Prostate gland (tissue), 2 donors: ENCODE measurements at regions not wholly inside any gene's neighbourhood (a gene's known extent, or its start where the extent isn't known, plus 50 kb on each side); places are given as distances from the start of the nearest gene placed in this dataset.

Source experiments
- DNase-seq: peaks from one replicate; pipeline ENCODE4 v3.0.0-alpha.2; 2019; ENCODE audit warnings: low spot score
- H3K27ac ChIP-seq, 2 donors: fragments of 200-600 bp; sonication (generic); 2 replicates each; pipeline ENCODE4 v1.5.1; 2017 to 2019
- H3K27me3 ChIP-seq: fragments of 200-600 bp; sonication (generic); replicated peaks from 2 replicates; pipeline ENCODE4 v1.5.1; 2019; ENCODE audit not compliant: insufficient read depth
- H3K36me3 ChIP-seq, 2 donors: fragments of 200-600 bp; sonication (generic); 1 replicate in 1 of 2; 2 replicates in 1 of 2; pipeline versions ENCODE4 v1.5.1 to v1.8.1; 2017 to 2019
- H3K4me1 ChIP-seq: fragments of 200-600 bp; sonication (generic); replicated peaks from 2 replicates; pipeline ENCODE4 v1.5.1; 2019
- H3K4me3 ChIP-seq, 2 donors: fragments of 200-600 bp; sonication (generic); 2 replicates each; pipeline ENCODE4 v1.5.1; 2017 to 2019
- H3K9me3 ChIP-seq: fragments of 200-600 bp; sonication (generic); 2 replicates; pipeline ENCODE4 v1.5.1; 2017
- POLR2A ChIP-seq: fragments of 450-650 bp; IDR thresholded peaks from one replicate; pipeline ENCODE4 v1.6.1; 2016; ENCODE audit warnings: antibody characterized with exemption, mild to moderate bottlenecking
- POLR2AphosphoS5 ChIP-seq: sonication (generic); formaldehyde crosslinking; IDR thresholded peaks from one replicate; pipeline ENCODE4 v1.6.1; 2017; ENCODE audit warnings: antibody characterized with exemption
- WGBS: methylation state at CpG from one replicate; pipeline ENCODE4 v1.1.5; 2018; 5-methylcytosine and 5-hydroxymethylcytosine counted together
- intact Hi-C: fragments of 100-400 bp; cut with DNase I; formaldehyde crosslinking; loops from one replicate; pipeline ENCODE4 v1.14.2; 2022
- TF ChIP-seq, protein P1 (sequence below), 4 experiments: fragments of 200-600 bp in 2 of 4; fragments of 450-650 bp in 2 of 4; sonication (generic) in 2 of 4; IDR thresholded peaks; 1 replicate in 3 of 4; 2 replicates in 1 of 4; pipeline ENCODE4 v1.5.1; 2016 to 2019; ENCODE audit warnings: antibody characterized with exemption in 4 of 4, mild to moderate bottlenecking in 2 of 4, moderate library complexity in 2 of 4

DNA sequence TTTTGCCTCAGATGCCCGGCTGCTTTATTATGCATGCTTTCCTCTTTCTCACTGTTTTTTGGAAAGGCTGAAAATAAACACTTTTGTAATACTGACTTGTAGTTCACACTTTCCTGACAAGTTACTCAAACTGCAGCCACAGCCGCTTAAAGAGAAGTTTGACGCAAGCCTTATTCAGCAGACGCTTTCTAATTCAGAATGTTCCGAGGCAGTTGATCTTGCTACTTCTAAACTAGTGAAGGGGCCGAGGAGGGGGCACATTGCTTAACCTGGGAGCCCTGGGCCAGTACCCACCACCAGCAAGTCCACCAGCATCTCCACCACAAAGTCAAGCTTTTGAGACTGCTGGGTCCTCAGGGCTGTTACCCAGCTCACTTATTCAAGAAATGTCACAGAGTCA, 71.8 kb upstream of the SPRED2 start:
- TF ChIP-seq, protein P1, sequence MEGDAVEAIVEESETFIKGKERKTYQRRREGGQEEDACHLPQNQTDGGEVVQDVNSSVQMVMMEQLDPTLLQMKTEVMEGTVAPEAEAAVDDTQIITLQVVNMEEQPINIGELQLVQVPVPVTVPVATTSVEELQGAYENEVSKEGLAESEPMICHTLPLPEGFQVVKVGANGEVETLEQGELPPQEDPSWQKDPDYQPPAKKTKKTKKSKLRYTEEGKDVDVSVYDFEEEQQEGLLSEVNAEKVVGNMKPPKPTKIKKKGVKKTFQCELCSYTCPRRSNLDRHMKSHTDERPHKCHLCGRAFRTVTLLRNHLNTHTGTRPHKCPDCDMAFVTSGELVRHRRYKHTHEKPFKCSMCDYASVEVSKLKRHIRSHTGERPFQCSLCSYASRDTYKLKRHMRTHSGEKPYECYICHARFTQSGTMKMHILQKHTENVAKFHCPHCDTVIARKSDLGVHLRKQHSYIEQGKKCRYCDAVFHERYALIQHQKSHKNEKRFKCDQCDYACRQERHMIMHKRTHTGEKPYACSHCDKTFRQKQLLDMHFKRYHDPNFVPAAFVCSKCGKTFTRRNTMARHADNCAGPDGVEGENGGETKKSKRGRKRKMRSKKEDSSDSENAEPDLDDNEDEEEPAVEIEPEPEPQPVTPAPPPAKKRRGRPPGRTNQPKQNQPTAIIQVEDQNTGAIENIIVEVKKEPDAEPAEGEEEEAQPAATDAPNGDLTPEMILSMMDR (IDR thresholded peaks at IDR 0.05), result no peak
- TF ChIP-seq POLR2A, result no peak
- TF ChIP-seq POLR2AphosphoS5, result no peak

GRCh38 chr2:65503746-65504145, 71.3 kb upstream of the SPRED2 start:
- no peaks in the 10 kb centered on the region for H3K27me3 ChIP-seq
- no peak overlapping the region for H3K4me3 ChIP-seq
- 61% methylated on average over 5 of the region's 5 CpGs for WGBS
- no peak for DNase-seq
- TF ChIP-seq POLR2A (no peak), POLR2AphosphoS5 (no peak)
- TF ChIP-seq, protein P1 (IDR thresholded peaks at IDR 0.05), result no peak
- no peaks in the 10 kb centered on the region for H3K36me3 ChIP-seq
- H3K4me1 ChIP-seq, result peaks cover 6% of the 10 kb centered on the region
- intact Hi-C loops, result no loop called here
- no peak overlapping the region for H3K27ac ChIP-seq
- no peaks in the 10 kb centered on the region for H3K9me3 ChIP-seq

More for the DNA sequence above, 71.8 kb upstream of the SPRED2 start:
- Histone ChIP-seq H3K4me1 (peaks cover 6% of the 10 kb centered on the region), H3K27me3 (no peaks in the 10 kb centered on the region), H3K27ac (no peak overlapping the region), H3K9me3 (no peaks in the 10 kb centered on the region), H3K36me3 (no peaks in the 10 kb centered on the region), H3K4me3 (no peak overlapping the region)
- no peak for DNase-seq
- intact Hi-C loops, result no loop called here
- WGBS, result 83% methylated on average over 6 of the region's 6 CpGs

- no peak for TF ChIP-seq POLR2A
- TF ChIP-seq, protein P1 (IDR thresholded peaks at IDR 0.05), result no peak
- TF ChIP-seq POLR2AphosphoS5, result no peak
- Histone ChIP-seq H3K27me3 (no peaks in the 10 kb centered on the region), H3K27ac (no peak overlapping the region), H3K4me3 (no peak overlapping the region), H3K4me1 (peaks cover 6% of the 10 kb centered on the region), H3K9me3 (no peaks in the 10 kb centered on the region), H3K36me3 (no peaks in the 10 kb centered on the region)
- WGBS, result 99% methylated on average over 6 of the region's 6 CpGs
- DNase-seq, result no peak
- intact Hi-C loops, result no loop called here
Measured at GRCh38 chr2:65501836-65502235, 69.4 kb upstream of the SPRED2 start.

- Histone ChIP-seq H3K27ac (no peak overlapping the region), H3K27me3 (no peaks in the 10 kb centered on the region), H3K9me3 (no peaks in the 10 kb centered on the region), H3K4me1 (peaks cover 6% of the 10 kb centered on the region), H3K36me3 (no peaks in the 10 kb centered on the region), H3K4me3 (no peak overlapping the region)
- TF ChIP-seq, protein P1 (IDR thresholded peaks at IDR 0.05), result no peak
- TF ChIP-seq POLR2A (no peak), POLR2AphosphoS5 (no peak)
- intact Hi-C loops, result no loop called here
- no peak for DNase-seq
- WGBS, result 96% methylated on average over 10 of the region's 10 CpGs
Measured at GRCh38 chr2:65501074-65501473, 68.7 kb upstream of the SPRED2 start.

- no peak for DNase-seq
- H3K4me1 ChIP-seq, result peaks cover 5% of the 10 kb centered on the region
- H3K9me3 ChIP-seq, result no peaks in the 10 kb centered on the region
- no peak overlapping the region for H3K27ac ChIP-seq
- 95% methylated on average over 9 of the region's 9 CpGs for WGBS
- TF ChIP-seq, protein P1 (IDR thresholded peaks at IDR 0.05), result no peak
- TF ChIP-seq POLR2AphosphoS5 (no peak), POLR2A (no peak)
- intact Hi-C loops, result no loop called here
- no peaks in the 10 kb centered on the region for H3K36me3 ChIP-seq
- H3K4me3 ChIP-seq, result no peak overlapping the region
- no peaks in the 10 kb centered on the region for H3K27me3 ChIP-seq
Measured at GRCh38 chr2:65500310-65501040, 68.1 kb upstream of the SPRED2 start.
